ENCODE measurements at regions not wholly inside any gene's neighbourhood (a gene's known extent, or its start where the extent isn't known, plus 50 kb on each side); places are given as distances from the start of the nearest gene placed in this dataset.

DNA sequence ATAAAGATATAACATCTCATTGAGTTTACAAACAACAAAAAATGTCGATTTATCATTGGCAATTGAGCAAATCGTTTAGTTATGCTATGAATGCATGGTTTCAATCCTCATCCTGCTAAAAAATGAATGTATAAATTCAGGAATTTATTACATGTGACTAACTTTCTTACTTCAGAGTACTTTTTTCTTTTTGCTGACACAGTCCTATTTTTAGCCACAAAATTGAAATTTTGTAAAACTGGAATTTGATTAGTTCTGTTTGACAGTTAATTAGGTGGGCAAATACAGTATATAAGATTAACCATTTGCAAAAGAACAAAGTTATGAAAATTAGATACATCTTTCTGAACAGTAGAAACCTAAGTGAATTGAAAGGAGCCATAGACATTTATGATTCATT is 925.0 kb upstream of the CHORDC1 start:
- H3K27me3 Mint-ChIP-seq: no peaks in the 10 kb centered on the region
- no peaks in the 10 kb centered on the region for H3K4me1 Mint-ChIP-seq
- CTCF ChIA-PET: no interaction called here
- H3K36me3 Mint-ChIP-seq: no peaks in the 10 kb centered on the region
- DNase-seq: no peak
- no peak overlapping the region for H3K4me3 Mint-ChIP-seq
- H3K9me3 Mint-ChIP-seq (ENCODE audit: low read depth): peaks cover 6% of the 10 kb centered on the region
- no peak for ATAC-seq
- no peak overlapping the region for H3K27ac Mint-ChIP-seq

DNA sequence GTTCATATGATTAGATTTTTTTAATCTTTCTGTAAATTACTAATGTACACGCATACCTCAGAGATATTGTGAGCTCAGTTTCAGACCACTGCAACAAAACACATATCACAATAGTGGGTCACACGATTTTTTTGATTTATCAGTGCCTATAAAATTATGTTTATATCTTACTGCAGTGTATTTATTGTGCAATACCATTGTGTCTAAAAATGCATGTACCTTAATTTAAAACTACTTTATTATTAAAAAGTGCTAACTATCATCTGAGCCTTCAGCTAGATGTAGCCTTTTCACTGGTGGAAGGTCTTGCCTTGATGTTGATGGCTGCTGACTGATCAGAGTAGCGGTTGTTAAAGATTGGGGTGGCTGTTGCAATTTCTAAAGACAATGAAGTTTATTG is 918.8 kb upstream of the CHORDC1 start:
- H3K4me3 Mint-ChIP-seq: no peak overlapping the region

DNA sequence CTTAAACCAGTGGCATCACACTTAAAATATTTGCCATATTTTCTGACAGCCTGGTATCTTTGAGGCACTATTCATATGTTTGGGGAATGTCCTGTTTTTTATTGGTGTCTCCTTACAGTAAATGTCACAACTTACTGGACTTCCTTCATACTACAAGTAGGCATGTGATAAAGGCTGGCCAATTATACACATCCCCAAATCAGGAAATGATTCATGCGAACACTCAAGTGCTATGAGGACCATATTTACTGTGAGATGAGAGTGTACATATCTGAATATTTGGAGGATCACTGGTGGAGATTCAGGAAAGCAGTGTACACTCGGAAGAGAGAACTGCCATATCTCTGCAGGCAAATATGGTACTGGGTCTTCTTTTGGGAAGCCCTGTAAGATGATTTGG is 913.8 kb upstream of the CHORDC1 start:
- Mint-ChIP-seq H3K27ac (no peak overlapping the region), H3K27me3 (no peaks in the 10 kb centered on the region), H3K4me3 (no peak overlapping the region), H3K4me1 (no peaks in the 10 kb centered on the region), H3K9me3 (ENCODE audit: low read depth) (peaks cover 10% of the 10 kb centered on the region), H3K36me3 (no peaks in the 10 kb centered on the region)
- DNase-seq (no peak), ATAC-seq (no peak)
- CTCF ChIA-PET: no interaction called here

More for the DNA sequence above, 918.8 kb upstream of the CHORDC1 start:
- no peak overlapping the region for H3K27ac Mint-ChIP-seq
- no peaks in the 10 kb centered on the region for H3K27me3 Mint-ChIP-seq
- CTCF ChIA-PET: no interaction called here
- no peak for ATAC-seq
- peaks cover 5% of the 10 kb centered on the region for H3K9me3 Mint-ChIP-seq (ENCODE audit: low read depth)
- H3K4me1 Mint-ChIP-seq: no peaks in the 10 kb centered on the region
- DNase-seq: no peak
- H3K36me3 Mint-ChIP-seq: no peaks in the 10 kb centered on the region

DNA sequence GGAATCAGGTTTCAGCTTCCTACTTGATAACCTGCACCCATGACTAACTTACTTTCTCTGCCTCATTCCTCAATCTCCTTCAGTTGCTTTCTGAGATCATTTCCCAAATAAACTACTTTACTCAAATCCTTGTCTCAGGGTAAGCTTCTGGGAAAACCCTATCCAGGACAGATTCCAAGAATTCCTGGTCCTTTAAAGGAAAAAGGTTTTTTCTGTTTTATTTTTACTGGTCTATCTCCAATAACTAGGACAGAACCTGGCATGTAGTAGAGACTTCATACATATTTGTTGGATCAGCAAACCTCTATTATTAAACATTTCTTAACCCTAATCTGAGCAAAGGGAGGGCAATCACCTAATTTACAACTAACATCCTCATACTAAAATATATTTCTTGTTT is 910.5 kb upstream of the CHORDC1 start:
- Mint-ChIP-seq H3K36me3 (no peaks in the 10 kb centered on the region), H3K4me1 (no peaks in the 10 kb centered on the region), H3K27me3 (no peaks in the 10 kb centered on the region), H3K9me3 (ENCODE audit: low read depth) (peaks cover 9% of the 10 kb centered on the region), H3K4me3 (no peak overlapping the region), H3K27ac (no peak overlapping the region)
- CTCF ChIA-PET: no interaction called here
- no peak for DNase-seq
- no peak for ATAC-seq

DNA sequence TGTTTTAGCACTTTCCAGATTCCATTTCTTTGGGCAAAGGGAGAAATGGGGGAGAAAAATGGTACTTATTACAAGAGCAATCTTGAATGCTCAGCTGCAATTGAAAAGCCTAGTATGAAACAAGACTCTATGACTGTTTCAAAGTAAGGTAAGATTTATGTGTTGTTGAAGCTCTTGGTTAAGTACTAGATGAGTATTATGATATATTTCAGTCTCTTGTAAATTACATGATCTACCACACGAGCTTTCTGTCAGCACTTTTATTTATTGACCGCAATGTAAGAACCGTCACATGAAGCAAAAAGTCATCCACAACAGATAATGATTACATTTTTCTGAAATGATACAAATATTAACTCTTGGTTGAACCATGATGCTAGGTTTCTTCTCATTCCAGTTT is 906.7 kb upstream of the CHORDC1 start:
- Mint-ChIP-seq H3K4me1 (no peaks in the 10 kb centered on the region), H3K4me3 (no peak overlapping the region), H3K27ac (no peak overlapping the region), H3K27me3 (no peaks in the 10 kb centered on the region), H3K36me3 (no peaks in the 10 kb centered on the region), H3K9me3 (ENCODE audit: low read depth) (peaks cover 7% of the 10 kb centered on the region)
- DNase-seq (no peak), ATAC-seq (no peak)
- CTCF ChIA-PET: no interaction called here

DNA sequence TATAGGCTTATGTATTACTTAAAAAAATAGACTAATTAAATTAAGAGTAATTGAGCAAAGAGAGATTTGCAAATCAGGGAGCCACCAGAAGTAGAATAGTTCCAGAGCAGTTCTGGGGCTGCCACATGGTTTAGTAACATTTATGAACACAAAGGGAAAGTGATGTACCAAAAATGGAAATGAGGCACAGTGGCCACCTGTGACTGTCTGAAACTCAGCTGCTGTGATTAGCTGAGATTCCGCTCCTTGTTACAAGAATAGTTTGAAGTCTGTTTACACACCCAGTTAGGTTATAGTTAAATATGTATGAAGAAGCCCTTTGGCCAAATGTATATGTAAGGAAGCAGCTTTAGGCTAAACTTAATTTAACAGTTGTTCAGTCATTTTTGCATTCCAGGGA is 901.5 kb upstream of the CHORDC1 start:
- no peak for ATAC-seq
- no peaks in the 10 kb centered on the region for H3K36me3 Mint-ChIP-seq
- H3K4me3 Mint-ChIP-seq: no peak overlapping the region
- no peaks in the 10 kb centered on the region for H3K27me3 Mint-ChIP-seq
- CTCF ChIA-PET: no interaction called here
- peaks cover 8% of the 10 kb centered on the region for H3K9me3 Mint-ChIP-seq (ENCODE audit: low read depth)
- no peak for DNase-seq
- no peaks in the 10 kb centered on the region for H3K4me1 Mint-ChIP-seq
- no peak overlapping the region for H3K27ac Mint-ChIP-seq

DNA sequence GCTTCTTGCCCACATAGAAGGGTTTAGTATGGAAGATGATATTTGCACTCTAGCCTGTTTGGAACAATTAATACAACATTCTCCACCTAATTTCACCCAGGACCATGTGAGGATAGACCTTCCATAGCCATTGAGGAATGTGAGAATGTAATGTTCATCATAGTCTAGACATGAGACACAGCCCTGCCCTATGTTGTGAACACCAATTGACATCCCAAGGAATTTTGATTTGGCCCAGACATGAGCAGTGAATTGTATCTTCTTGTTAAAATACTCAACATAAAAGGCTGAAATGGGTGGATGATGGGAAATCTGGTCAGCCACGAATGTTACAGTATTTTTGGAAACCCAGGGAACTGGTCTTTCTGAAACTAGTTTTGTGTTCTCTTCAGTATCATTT is 892.3 kb upstream of the CHORDC1 start:
- Mint-ChIP-seq H3K27me3 (no peaks in the 10 kb centered on the region), H3K9me3 (ENCODE audit: low read depth) (peaks cover 9% of the 10 kb centered on the region), H3K36me3 (no peaks in the 10 kb centered on the region), H3K4me3 (no peak overlapping the region), H3K4me1 (no peaks in the 10 kb centered on the region), H3K27ac (no peak overlapping the region)
- ATAC-seq: no peak
- CTCF ChIA-PET: no interaction called here
- no peak for DNase-seq

DNA sequence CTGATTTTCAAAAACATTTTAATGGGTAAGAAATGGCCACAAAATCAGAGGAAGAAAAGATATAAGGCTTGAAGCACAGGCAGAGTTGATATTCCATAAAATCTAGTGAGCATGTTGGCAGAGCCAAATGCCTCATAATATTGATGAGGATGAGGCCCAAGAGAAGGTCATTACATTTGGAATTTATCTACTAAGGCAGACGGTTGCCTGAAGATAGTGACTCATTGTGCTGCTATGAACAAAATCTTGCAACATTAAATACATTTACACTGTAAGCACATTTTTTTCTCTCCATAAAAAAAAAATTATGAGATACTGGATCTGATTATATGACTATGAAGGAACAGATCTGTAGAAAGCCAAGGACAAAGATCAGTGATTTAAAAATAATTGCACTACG is 881.4 kb upstream of the CHORDC1 start:
- CTCF ChIA-PET: no interaction called here
- no peaks in the 10 kb centered on the region for H3K27me3 Mint-ChIP-seq
- ATAC-seq: no peak
- H3K27ac Mint-ChIP-seq: no peak overlapping the region
- H3K4me1 Mint-ChIP-seq: no peaks in the 10 kb centered on the region
- H3K4me3 Mint-ChIP-seq: no peak overlapping the region
- H3K9me3 Mint-ChIP-seq (ENCODE audit: low read depth): no peaks in the 10 kb centered on the region
- no peaks in the 10 kb centered on the region for H3K36me3 Mint-ChIP-seq
- DNase-seq: no peak

DNA sequence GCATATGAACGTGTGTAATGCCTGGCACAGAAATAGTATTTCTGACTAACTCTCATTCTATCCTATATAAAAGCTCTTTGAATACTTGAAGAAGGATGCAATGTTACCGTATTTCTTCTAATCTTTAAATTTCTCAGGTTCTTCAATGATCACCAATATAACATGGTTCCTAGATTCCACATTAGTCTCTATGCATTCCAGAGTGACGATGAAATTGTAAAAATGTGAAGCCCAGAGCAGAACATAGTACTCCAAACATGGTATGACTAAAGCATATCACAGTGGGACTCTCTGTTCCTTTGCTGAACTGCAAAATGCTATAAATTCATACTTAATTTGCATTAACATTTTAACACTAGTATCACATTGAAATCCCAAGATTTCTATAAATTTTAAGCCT is 877.6 kb upstream of the CHORDC1 start:
- Mint-ChIP-seq H3K27me3 (no peaks in the 10 kb centered on the region), H3K4me1 (no peaks in the 10 kb centered on the region), H3K4me3 (no peak overlapping the region), H3K27ac (no peak overlapping the region), H3K36me3 (no peaks in the 10 kb centered on the region), H3K9me3 (ENCODE audit: low read depth) (no peaks in the 10 kb centered on the region)
- CTCF ChIA-PET: no interaction called here
- no peak for DNase-seq
- no peak for ATAC-seq

DNA sequence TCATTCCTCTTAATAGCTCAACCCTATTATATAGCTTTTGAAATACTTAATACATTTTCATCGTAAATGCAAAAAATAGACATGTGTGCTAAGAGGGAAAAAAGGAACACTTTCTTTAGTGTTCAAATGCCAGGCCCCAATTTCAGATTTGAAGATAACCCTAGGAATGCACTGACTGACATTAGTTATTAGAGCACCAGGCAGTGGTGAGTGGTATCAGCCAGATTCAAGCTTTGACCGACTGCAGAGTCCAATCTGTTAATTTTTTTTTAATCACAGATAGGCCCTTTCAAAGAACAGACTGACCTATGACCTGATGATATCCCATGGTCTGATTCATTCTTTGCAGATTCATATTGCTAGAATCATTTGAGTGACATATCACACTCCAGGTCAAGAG is 874.2 kb upstream of the CHORDC1 start:
- Mint-ChIP-seq H3K36me3 (no peaks in the 10 kb centered on the region), H3K27ac (no peak overlapping the region), H3K27me3 (no peaks in the 10 kb centered on the region), H3K4me1 (no peaks in the 10 kb centered on the region), H3K9me3 (ENCODE audit: low read depth) (peaks cover 8% of the 10 kb centered on the region), H3K4me3 (no peak overlapping the region)
- ATAC-seq (no peak), DNase-seq (no peak)
- CTCF ChIA-PET: no interaction called here

DNA sequence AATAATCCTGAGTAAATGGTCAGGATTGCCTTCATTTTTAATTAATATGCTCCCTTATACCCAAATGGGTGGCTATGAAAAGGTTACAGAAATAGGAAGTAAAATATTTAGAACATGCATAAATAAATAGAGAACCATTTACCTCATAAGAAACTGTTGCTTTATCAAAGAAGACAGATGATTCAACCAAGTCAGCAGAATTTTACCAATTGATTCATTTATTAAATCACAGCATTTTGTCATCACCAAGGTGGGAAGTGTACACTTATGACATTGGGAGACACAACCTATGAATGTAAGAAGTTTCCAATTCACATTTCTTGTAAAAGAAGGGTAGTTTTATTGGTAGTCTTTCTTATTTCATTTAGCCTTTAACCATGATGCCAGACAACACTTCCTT is 870.3 kb upstream of the CHORDC1 start:
- H3K9me3 Mint-ChIP-seq (ENCODE audit: low read depth): peaks cover 8% of the 10 kb centered on the region
- no peaks in the 10 kb centered on the region for H3K27me3 Mint-ChIP-seq
- no peaks in the 10 kb centered on the region for H3K4me1 Mint-ChIP-seq
- no peak overlapping the region for H3K27ac Mint-ChIP-seq
- no peak for ATAC-seq
- DNase-seq: no peak
- no peaks in the 10 kb centered on the region for H3K36me3 Mint-ChIP-seq
- no peak overlapping the region for H3K4me3 Mint-ChIP-seq
- CTCF ChIA-PET: no interaction called here

DNA sequence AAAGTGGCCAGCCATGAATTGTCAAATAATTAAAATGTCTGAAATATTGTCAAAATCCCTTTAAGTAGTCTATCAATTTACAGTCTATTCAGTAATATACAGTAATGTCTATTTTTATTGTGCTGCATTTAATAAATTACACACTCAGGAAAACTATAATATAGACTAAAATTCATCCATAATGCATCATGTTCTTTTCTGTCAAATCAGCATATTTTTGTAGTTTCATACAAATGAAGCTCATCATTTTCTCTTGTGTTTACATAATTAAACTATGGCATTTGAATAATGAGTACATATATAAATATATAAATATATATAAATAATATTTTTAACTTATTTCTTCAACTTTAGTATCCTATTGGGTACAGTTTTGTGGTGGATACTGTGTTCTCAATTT is 868.7 kb upstream of the CHORDC1 start:
- DNase-seq (no peak), ATAC-seq (no peak)
- no peak overlapping the region for H3K4me3 Mint-ChIP-seq
- no peaks in the 10 kb centered on the region for H3K27me3 Mint-ChIP-seq
- peaks cover 11% of the 10 kb centered on the region for H3K9me3 Mint-ChIP-seq (ENCODE audit: low read depth)
- CTCF ChIA-PET: no interaction called here
- no peaks in the 10 kb centered on the region for H3K4me1 Mint-ChIP-seq
- H3K36me3 Mint-ChIP-seq: no peaks in the 10 kb centered on the region
- no peak overlapping the region for H3K27ac Mint-ChIP-seq

DNA sequence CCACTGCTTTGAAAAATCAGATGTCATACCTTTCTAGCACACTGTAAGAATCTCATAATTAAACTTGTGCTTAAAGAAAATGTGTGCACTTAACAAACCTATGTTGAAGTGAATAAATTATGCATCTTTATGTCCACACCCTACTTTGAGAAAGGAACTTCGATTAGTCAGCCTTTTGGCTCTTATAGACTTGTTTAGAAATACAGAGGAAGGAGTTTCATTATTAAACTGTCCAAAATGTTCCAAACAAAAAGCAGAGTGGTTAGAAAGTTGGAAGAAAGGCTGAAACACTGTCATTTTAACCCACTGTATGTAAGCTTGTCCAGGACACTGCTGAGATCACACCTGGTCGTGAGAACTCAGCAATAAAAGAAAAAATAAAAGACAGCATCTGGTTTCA is 863.2 kb upstream of the CHORDC1 start:
- H3K36me3 Mint-ChIP-seq: no peaks in the 10 kb centered on the region

DNA sequence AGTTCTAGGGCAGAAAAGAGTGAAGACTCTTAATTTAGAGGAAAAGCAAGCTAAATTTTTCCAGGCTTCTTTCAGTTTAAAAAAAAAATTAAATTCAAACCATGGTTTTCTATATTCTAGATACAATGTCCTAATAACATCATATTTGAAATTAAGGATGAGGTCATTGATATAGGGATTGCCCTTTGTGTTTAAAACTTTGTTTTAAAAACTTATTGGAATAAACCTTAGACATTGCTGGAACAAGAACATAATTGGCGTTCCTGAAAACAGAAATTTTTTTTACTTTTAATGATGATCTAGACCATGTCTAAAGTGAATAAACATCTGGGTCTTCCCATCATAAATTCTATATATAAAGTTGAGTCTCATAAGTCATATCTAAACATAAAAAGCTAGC is 859.4 kb upstream of the CHORDC1 start:
- ATAC-seq: no peak
- Mint-ChIP-seq H3K4me1 (no peaks in the 10 kb centered on the region), H3K4me3 (no peak overlapping the region), H3K36me3 (no peaks in the 10 kb centered on the region), H3K9me3 (ENCODE audit: low read depth) (peaks cover 1% of the 10 kb centered on the region), H3K27ac (no peak overlapping the region), H3K27me3 (no peaks in the 10 kb centered on the region)
- DNase-seq: no peak
- CTCF ChIA-PET: no interaction called here

More for the DNA sequence above, 863.2 kb upstream of the CHORDC1 start:
- Mint-ChIP-seq H3K4me1 (no peaks in the 10 kb centered on the region), H3K4me3 (no peak overlapping the region), H3K9me3 (ENCODE audit: low read depth) (peaks cover 3% of the 10 kb centered on the region), H3K27ac (no peak overlapping the region), H3K27me3 (no peaks in the 10 kb centered on the region)
- CTCF ChIA-PET: no interaction called here
- DNase-seq: no peak
- ATAC-seq: no peak

DNA sequence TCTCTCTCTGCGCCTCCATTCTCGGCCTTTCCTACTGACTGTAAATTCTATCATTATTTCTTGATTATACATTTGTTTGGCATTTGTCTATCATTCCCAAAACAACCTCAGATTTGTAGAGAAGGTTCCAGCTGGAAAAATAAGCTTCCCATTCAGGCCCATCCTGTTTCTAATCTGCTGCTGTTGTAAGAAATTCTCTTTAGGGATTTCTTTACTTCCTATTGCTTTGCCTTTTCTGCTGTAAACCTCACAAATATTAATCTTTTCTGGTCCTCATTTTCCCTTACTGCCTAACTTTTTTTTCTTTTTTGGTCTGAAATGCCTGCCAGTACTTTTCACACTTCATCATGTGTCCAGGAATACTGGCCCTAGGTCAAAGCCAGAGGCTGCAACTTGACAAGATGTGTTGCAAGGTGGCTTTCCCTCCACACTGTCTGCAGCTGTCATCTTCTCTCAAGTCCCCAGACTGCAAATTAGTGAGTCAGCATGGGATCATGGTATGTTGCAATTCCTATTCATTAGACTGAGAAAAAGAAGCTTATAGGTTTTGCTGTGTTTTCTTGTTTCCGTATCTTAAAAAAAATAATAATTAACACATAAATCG is 858.7 kb upstream of the CHORDC1 start:
- ATAC-seq: no peak
- no peaks in the 10 kb centered on the region for H3K36me3 Mint-ChIP-seq
- H3K27ac Mint-ChIP-seq: no peak overlapping the region
- CTCF ChIA-PET: no interaction called here
- H3K9me3 Mint-ChIP-seq (ENCODE audit: low read depth): no peaks in the 10 kb centered on the region
- H3K27me3 Mint-ChIP-seq: no peaks in the 10 kb centered on the region
- DNase-seq: no peak
- H3K4me3 Mint-ChIP-seq: no peak overlapping the region
- H3K4me1 Mint-ChIP-seq: no peaks in the 10 kb centered on the region
